Endothelial cell of umbilical vein (primary cell): ENCODE measurements at regions not wholly inside any gene's neighbourhood (a gene's known extent, or its start where the extent isn't known, plus 50 kb on each side); places are given as distances from the start of the nearest gene placed in this dataset.

Experiments
- EZH2 ChIP-seq: IDR thresholded peaks from 2 replicates; pipeline ENCODE4 v1.6.1; 2012; ENCODE audit warnings: borderline replicate concordance, low read depth, mild to moderate bottlenecking, moderate library complexity, low read length, inconsistent platforms; ENCODE audit not compliant: severe bottlenecking
- POLR2A ChIP-seq: IDR thresholded peaks from 2 replicates; pipeline ENCODE4 v1.6.1; 2012; ENCODE audit warnings: low read depth, mild to moderate bottlenecking, control low read depth, low read length
- POLR2AphosphoS5 ChIP-seq: IDR thresholded peaks from 2 replicates; pipeline ENCODE4 v1.6.1; 2012; ENCODE audit warnings: low read depth, mild to moderate bottlenecking, control low read depth, low read length, moderate library complexity; ENCODE audit not compliant: insufficient read depth
- TF ChIP-seq, protein P1 (sequence below), 2 donors: IDR thresholded peaks; 1 replicate in 1 of 2; 2 replicates in 1 of 2; pipeline ENCODE4 v1.5.1; 2011; ENCODE audit warnings: low read length in 2 of 2, mild to moderate bottlenecking in 2 of 2, moderate library complexity in 2 of 2, control low read depth in 1 of 2, inconsistent platforms in 1 of 2, low read depth in 1 of 2; ENCODE audit not compliant: insufficient read depth in 1 of 2; ENCODE audit errors: extremely low read depth in 1 of 2
- TF ChIP-seq, protein P2 (sequence below): IDR thresholded peaks from 2 replicates; pipeline ENCODE4 v1.6.1; 2011; ENCODE audit not compliant: insufficient read depth, insufficient read length

DNA sequence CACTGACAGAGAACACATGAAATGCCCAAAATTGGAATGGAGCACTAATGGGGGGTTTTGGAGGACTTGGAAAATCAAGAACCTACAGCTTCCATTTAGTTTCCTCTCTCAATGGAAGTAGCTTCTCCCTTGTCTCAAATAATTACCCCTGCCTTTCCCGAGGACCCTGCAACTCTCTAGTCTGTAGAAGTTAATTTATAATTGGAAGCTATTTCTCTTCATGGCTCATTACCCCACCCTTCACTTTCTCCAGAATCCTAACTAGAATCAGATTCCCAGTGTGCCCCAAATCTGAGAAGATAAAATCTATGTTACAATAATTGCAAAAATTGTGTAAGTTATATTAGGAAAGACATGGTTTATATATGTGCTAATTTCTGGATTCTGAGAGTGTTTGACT lies 181.5 kb upstream of the ATP1B1 start:
- TF ChIP-seq POLR2AphosphoS5 (no peak), EZH2 (no peak), POLR2A (no peak)
- TF ChIP-seq, protein P1, sequence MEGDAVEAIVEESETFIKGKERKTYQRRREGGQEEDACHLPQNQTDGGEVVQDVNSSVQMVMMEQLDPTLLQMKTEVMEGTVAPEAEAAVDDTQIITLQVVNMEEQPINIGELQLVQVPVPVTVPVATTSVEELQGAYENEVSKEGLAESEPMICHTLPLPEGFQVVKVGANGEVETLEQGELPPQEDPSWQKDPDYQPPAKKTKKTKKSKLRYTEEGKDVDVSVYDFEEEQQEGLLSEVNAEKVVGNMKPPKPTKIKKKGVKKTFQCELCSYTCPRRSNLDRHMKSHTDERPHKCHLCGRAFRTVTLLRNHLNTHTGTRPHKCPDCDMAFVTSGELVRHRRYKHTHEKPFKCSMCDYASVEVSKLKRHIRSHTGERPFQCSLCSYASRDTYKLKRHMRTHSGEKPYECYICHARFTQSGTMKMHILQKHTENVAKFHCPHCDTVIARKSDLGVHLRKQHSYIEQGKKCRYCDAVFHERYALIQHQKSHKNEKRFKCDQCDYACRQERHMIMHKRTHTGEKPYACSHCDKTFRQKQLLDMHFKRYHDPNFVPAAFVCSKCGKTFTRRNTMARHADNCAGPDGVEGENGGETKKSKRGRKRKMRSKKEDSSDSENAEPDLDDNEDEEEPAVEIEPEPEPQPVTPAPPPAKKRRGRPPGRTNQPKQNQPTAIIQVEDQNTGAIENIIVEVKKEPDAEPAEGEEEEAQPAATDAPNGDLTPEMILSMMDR (IDR thresholded peaks at IDR 0.05; ENCODE audit: extremely low read depth in 1 of 2, insufficient read depth in 1 of 2, low read depth in 1 of 2, low read length in 2 of 2): no peak
- TF ChIP-seq, protein P2, sequence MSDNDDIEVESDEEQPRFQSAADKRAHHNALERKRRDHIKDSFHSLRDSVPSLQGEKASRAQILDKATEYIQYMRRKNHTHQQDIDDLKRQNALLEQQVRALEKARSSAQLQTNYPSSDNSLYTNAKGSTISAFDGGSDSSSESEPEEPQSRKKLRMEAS: no peak
